SK-N-SH treated with all-trans-retinoic acid at 6 μM for 48 hours (cell line): ENCODE measurements at regions not wholly inside any gene's neighbourhood (a gene's known extent, or its start where the extent isn't known, plus 50 kb on each side); places are given as distances from the start of the nearest gene placed in this dataset.

Experiments used
- ATAC-seq: fragments of 200-7000 bp; cut with Tn5 transposase; 3 replicates; pipeline ENCODE4 v1.9.1; 2020; ENCODE audit warnings: mild to moderate bottlenecking, moderate library complexity
- ARNTL ChIP-seq: fragments of 450-650 bp; formaldehyde crosslinking; IDR thresholded peaks from 2 replicates; pipeline ENCODE4 v1.5.0; 2020; ENCODE audit warnings: low read depth, mild to moderate bottlenecking, moderate library complexity, borderline replicate concordance
- BACH2 ChIP-seq: fragments of 250-450 bp; sonication (Bioruptor Pico); IDR thresholded peaks from 2 replicates; pipeline ENCODE4 v1.9.0; 2021; ENCODE audit warnings: mild to moderate bottlenecking, borderline replicate concordance
- CREB5 ChIP-seq: fragments of 250-450 bp; sonication (Bioruptor Pico); IDR thresholded peaks from 2 replicates; pipeline ENCODE4 v1.5.1; 2020; ENCODE audit warnings: low read depth, mild to moderate bottlenecking, moderate library complexity
- CSDC2 ChIP-seq: fragments of 250-450 bp; sonication (Bioruptor Pico); IDR thresholded peaks from 2 replicates; pipeline ENCODE4 v1.5.0; 2020; ENCODE audit warnings: mild to moderate bottlenecking, moderate library complexity
- ISL1 ChIP-seq: fragments of 250-450 bp; sonication (Bioruptor Pico); IDR thresholded peaks from 2 replicates; pipeline ENCODE4 v2.1.2; 2022; ENCODE audit warnings: mild to moderate bottlenecking, moderate library complexity
- OSR1 ChIP-seq: fragments of 250-450 bp; sonication (Bioruptor Pico); IDR thresholded peaks from 2 replicates; pipeline ENCODE4 v1.8.0; 2022; ENCODE audit warnings: moderate library complexity, mild to moderate bottlenecking, inconsistent platforms
- PATZ1 ChIP-seq: fragments of 250-450 bp; sonication (Bioruptor Pico); IDR thresholded peaks from 2 replicates; pipeline ENCODE4 v1.8.0; 2020; ENCODE audit warnings: mild to moderate bottlenecking, moderate library complexity, borderline replicate concordance
- POU6F1 ChIP-seq: fragments of 250-450 bp; sonication (Bioruptor Pico); IDR thresholded peaks from 2 replicates; pipeline ENCODE4 v1.8.0; 2021; ENCODE audit warnings: low read depth, mild to moderate bottlenecking, moderate library complexity, borderline replicate concordance
- PPARA ChIP-seq: fragments of 250-450 bp; sonication (Bioruptor Pico); IDR thresholded peaks from 2 replicates; pipeline ENCODE4 v1.5.0; 2020; ENCODE audit warnings: mild to moderate bottlenecking, borderline replicate concordance
- RARB ChIP-seq: fragments of 250-450 bp; sonication (Bioruptor Pico); IDR thresholded peaks from 2 replicates; pipeline ENCODE4 v1.8.0; 2021; ENCODE audit warnings: mild to moderate bottlenecking, moderate library complexity
- TCF4 ChIP-seq: fragments of 250-450 bp; sonication (Bioruptor Pico); IDR thresholded peaks from 2 replicates; pipeline ENCODE4 v1.8.0; 2021; ENCODE audit warnings: mild to moderate bottlenecking, moderate library complexity, borderline replicate concordance
- TSHZ2 ChIP-seq: fragments of 250-450 bp; sonication (Bioruptor Pico); IDR thresholded peaks from 2 replicates; pipeline ENCODE4 v1.5.0; 2020; ENCODE audit warnings: mild to moderate bottlenecking, moderate library complexity
- ZC3H10 ChIP-seq: fragments of 250-450 bp; sonication (Bioruptor Pico); IDR thresholded peaks from 2 replicates; pipeline ENCODE4 v1.5.1; 2021; ENCODE audit warnings: mild to moderate bottlenecking, moderate library complexity
- ZFP3 ChIP-seq: fragments of 250-450 bp; sonication (Bioruptor Pico); IDR thresholded peaks from 2 replicates; pipeline ENCODE4 v1.5.0; 2020; ENCODE audit warnings: mild to moderate bottlenecking, moderate library complexity
- ZFP30 ChIP-seq: fragments of 450-650 bp; formaldehyde crosslinking; IDR thresholded peaks from 2 replicates; pipeline ENCODE4 v1.5.0; 2022; ENCODE audit warnings: mild to moderate bottlenecking, moderate library complexity
- ZNF565 ChIP-seq: fragments of 450-650 bp; formaldehyde crosslinking; conservative IDR thresholded peaks from 2 replicates; pipeline ENCODE4 v1.5.0; 2020; ENCODE audit warnings: low read depth, mild to moderate bottlenecking, moderate library complexity
- ZNF70 ChIP-seq: fragments of 450-650 bp; formaldehyde crosslinking; IDR thresholded peaks from 2 replicates; pipeline ENCODE4 v1.5.0; 2020; ENCODE audit warnings: mild to moderate bottlenecking, moderate library complexity
- ZNF8 ChIP-seq: fragments of 450-650 bp; formaldehyde crosslinking; IDR thresholded peaks from 2 replicates; pipeline ENCODE4 v1.5.0; 2020; ENCODE audit warnings: mild to moderate bottlenecking, moderate library complexity
- TF ChIP-seq, protein P1 (sequence below): fragments of 250-450 bp; sonication (Bioruptor Pico); IDR thresholded peaks from 2 replicates; pipeline ENCODE4 v1.5.1; 2021; ENCODE audit warnings: mild to moderate bottlenecking, moderate library complexity

DNA sequence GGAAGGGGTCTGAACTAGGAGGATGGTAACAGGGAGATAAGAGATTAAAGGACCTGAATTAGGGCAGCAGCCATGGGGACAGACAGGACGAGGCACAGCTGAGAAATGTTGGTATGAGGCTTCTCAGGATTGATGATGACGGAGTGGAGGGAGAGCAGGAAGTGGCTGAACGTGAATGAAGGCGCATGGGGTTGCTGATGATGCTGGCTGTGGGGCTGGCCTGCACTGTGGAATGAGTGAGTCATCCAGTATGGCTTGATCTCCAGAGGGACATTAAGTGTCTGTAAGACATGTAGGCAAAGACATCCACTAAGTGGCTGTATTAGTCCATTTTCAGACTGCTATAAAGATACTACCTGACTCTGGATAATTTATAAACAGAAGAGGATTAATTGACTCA lies 256.4 kb downstream of the ICE1 start (continued):
- TF ChIP-seq OSR1 (CRISPR knock-in tag) (no peak), RARB (CRISPR knock-in tag) (no peak), PPARA (CRISPR knock-in tag) (no peak), ZNF8 (CRISPR knock-in tag) (no peak)

- no peak for ATAC-seq
- TF ChIP-seq, protein P1, sequence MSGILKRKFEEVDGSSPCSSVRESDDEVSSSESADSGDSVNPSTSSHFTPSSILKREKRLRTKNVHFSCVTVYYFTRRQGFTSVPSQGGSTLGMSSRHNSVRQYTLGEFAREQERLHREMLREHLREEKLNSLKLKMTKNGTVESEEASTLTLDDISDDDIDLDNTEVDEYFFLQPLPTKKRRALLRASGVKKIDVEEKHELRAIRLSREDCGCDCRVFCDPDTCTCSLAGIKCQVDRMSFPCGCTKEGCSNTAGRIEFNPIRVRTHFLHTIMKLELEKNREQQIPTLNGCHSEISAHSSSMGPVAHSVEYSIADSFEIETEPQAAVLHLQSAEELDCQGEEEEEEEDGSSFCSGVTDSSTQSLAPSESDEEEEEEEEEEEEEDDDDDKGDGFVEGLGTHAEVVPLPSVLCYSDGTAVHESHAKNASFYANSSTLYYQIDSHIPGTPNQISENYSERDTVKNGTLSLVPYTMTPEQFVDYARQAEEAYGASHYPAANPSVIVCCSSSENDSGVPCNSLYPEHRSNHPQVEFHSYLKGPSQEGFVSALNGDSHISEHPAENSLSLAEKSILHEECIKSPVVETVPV (CRISPR knock-in tag): no peak
- TF ChIP-seq ARNTL (CRISPR knock-in tag): no peak
- TF ChIP-seq CREB5: no peak
- no peak for TF ChIP-seq RARB (CRISPR knock-in tag)
- no peak for TF ChIP-seq TCF4 (CRISPR knock-in tag)
- TF ChIP-seq POU6F1: no peak
- no peak for TF ChIP-seq BACH2
- TF ChIP-seq CSDC2 (CRISPR knock-in tag): no peak
- TF ChIP-seq OSR1 (CRISPR knock-in tag): no peak
- no peak for TF ChIP-seq ZNF8 (CRISPR knock-in tag)
- TF ChIP-seq ZFP30 (CRISPR knock-in tag): no peak
- TF ChIP-seq PPARA (CRISPR knock-in tag): no peak
- no peak for TF ChIP-seq ISL1 (CRISPR knock-in tag)
- no peak for TF ChIP-seq ZNF565 (CRISPR knock-in tag)
- TF ChIP-seq ZNF70 (CRISPR knock-in tag): no peak
- TF ChIP-seq TSHZ2 (CRISPR knock-in tag): no peak
- TF ChIP-seq ZFP3: no peak
- no peak for TF ChIP-seq ZC3H10 (CRISPR knock-in tag)
- no peak for TF ChIP-seq PATZ1 (CRISPR knock-in tag)
Observed at GRCh38 chr5:5677738-5678137, 255.3 kb downstream of the ICE1 start.

DNA sequence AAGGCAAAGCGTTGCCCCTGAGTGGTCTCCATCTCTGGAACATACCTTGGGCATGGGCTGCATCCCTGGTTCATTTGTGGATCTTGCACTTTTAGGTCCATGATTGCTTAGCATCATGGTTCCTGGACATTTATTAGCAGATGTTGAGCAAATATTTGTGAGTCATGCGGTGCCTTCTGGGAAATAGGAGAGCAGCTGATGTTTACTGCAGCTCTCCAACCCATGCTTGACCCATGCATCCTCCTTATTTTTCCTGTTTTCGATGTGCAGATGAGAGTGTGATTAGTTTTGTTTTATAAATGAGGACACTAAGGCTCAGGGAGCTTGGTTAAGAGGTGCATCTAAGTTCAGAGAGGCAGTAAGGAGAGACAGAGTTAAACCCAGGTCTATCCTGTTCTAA lies 253.7 kb downstream of the ICE1 start:
- ATAC-seq: no peak
- TF ChIP-seq PPARA (CRISPR knock-in tag): no peak
- no peak for TF ChIP-seq CREB5
- no peak for TF ChIP-seq BACH2
- TF ChIP-seq ZC3H10 (CRISPR knock-in tag): no peak
- TF ChIP-seq, protein P1 (CRISPR knock-in tag): no peak
- TF ChIP-seq PATZ1 (CRISPR knock-in tag): no peak
- no peak for TF ChIP-seq OSR1 (CRISPR knock-in tag)
- TF ChIP-seq, all 23 proteins: peak for 0
